Peyer's patch (tissue), 4 donors: ENCODE measurements at regions not wholly inside any gene's neighbourhood (a gene's known extent, or its start where the extent isn't known, plus 50 kb on each side); places are given as distances from the start of the nearest gene placed in this dataset.

ENCODE experiments used
- DNase-seq, 3 donors: peaks; one replicate each; pipeline ENCODE4 v3.0.0-alpha.2; 2017 to 2019
- H3K27ac ChIP-seq, 4 donors: fragments of 200-600 bp; sonication (generic); one replicate each; pipeline ENCODE4 v1.5.1; 2016 to 2019
- H3K27me3 ChIP-seq, 2 donors: fragments of 200-600 bp; sonication (generic); one replicate each; pipeline ENCODE4 v1.5.1; 2019
- H3K36me3 ChIP-seq, 3 donors: fragments of 200-600 bp; sonication (generic); one replicate each; pipeline ENCODE4 v1.5.1; 2016 to 2019
- H3K4me1 ChIP-seq, 4 donors: fragments of 200-600 bp; sonication (generic); one replicate each; pipeline ENCODE4 v1.5.1; 2016 to 2019
- H3K4me3 ChIP-seq, 4 donors: fragments of 200-600 bp; sonication (generic); 1 replicate in 3 of 4; 2 replicates in 1 of 4; pipeline ENCODE4 v1.5.1; 2016 to 2019; ENCODE audit warnings: mild to moderate bottlenecking in 1 of 4
- H3K9me3 ChIP-seq, 4 donors: fragments of 200-600 bp; sonication (generic); one replicate each; pipeline ENCODE4 v1.5.1; 2016 to 2019; ENCODE audit warnings: mild to moderate bottlenecking in 1 of 4
- CTCF ChIP-seq, 6 experiments: fragments of 450-650 bp in 4 of 6; fragments of 200-600 bp in 2 of 6; sonication (generic) in 1 of 6; IDR thresholded peaks; one replicate each; pipeline ENCODE4 v1.5.1; 2017 to 2019; ENCODE audit warnings: antibody characterized with exemption in 6 of 6, mild to moderate bottlenecking in 3 of 6, moderate library complexity in 1 of 6
- POLR2A ChIP-seq, 2 donors: fragments of 450-650 bp; IDR thresholded peaks; one replicate each; pipeline ENCODE4 v1.5.1; 2017; ENCODE audit warnings: antibody characterized with exemption in 2 of 2, mild to moderate bottlenecking in 2 of 2, moderate library complexity in 2 of 2

- no peaks in the 10 kb centered on the region for H3K36me3 ChIP-seq
- H3K4me1 ChIP-seq: no peaks in the 10 kb centered on the region
- H3K4me3 ChIP-seq: no peak overlapping the region
- no peak overlapping the region for H3K27ac ChIP-seq
- TF ChIP-seq POLR2A (IDR thresholded peaks at IDR 0.05) (no peak), CTCF (IDR thresholded peaks at IDR 0.05) (no peak)
- no peaks in the 10 kb centered on the region for H3K27me3 ChIP-seq
- DNase-seq: no peak
- H3K9me3 ChIP-seq: no peaks in the 10 kb centered on the region
These were observed 91.6 kb downstream of the HS1BP3 start for GRCh38 chr2:20559277-20559676.

DNA sequence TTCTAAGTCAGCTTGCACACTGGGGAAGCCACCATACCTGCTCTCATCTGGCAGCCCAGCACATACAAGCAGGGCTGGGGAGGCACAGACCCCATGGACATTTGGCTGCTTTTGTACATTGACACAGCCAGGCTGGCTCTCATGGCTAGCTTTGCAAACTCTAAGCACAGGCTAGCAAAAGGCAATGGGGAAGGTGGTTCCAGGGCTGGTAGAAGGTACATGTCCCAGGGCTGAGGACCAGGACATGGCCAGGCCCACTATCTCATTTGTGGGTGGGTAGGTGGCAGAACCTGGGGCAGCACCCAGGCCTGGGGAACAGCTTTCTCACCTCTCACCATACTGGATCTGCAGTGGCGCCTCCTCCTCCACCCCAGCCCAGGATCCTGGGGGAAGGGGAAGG lies 90.9 kb downstream of the HS1BP3 start:
- no peak for DNase-seq
- Histone ChIP-seq H3K4me3 (no peak overlapping the region), H3K27me3 (no peaks in the 10 kb centered on the region), H3K36me3 (no peaks in the 10 kb centered on the region), H3K9me3 (no peaks in the 10 kb centered on the region), H3K4me1 (no peaks in the 10 kb centered on the region), H3K27ac (no peak overlapping the region)
- no peak for TF ChIP-seq POLR2A (IDR thresholded peaks at IDR 0.05)

DNA sequence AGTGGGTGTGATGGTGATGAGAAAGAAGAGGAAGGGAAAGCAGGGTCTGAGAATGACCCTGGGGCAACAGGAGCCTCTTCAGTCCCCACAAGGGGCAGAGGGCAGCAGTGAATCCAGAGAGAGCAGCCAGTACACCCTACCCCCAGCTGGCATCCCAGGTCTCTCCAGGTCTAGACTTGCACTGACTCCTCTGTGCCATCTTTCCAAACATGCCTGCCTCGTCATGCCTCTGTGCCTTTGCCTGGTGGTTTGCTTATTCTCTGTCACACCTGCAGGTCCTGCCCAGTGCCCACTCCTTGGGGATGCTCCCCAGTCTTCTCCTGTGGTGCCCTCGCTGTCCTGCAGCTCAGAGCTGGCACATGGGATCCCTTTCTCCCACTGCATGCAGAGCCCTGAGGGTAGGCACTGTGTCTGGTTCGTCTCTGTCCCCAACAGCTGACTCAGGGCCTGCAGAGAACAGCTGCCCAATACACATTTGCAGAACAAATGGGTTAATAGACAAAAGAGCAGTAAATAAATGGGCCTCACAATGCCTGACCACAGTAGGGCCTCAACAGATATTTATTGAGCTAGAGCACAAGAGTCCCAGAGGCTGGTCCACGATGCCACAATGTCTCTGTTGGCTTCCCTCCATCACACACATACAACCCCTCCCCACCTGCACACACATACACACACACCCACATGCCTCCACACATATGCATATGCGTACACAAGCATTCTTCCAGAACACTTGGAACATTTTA lies 89.8 kb downstream of the HS1BP3 start:
- DNase-seq: peak in 1 of 3 donors; percentile 18
- H3K36me3 ChIP-seq: no peaks in the 10 kb centered on the region
- no peak overlapping the region for H3K4me3 ChIP-seq
- H3K27me3 ChIP-seq: no peaks in the 10 kb centered on the region
- TF ChIP-seq CTCF (IDR thresholded peaks at IDR 0.05) (no peak), POLR2A (IDR thresholded peaks at IDR 0.05) (no peak)
- H3K9me3 ChIP-seq: no peaks in the 10 kb centered on the region
- H3K4me1 ChIP-seq: no peaks in the 10 kb centered on the region
- H3K27ac ChIP-seq: no peak overlapping the region

DNA sequence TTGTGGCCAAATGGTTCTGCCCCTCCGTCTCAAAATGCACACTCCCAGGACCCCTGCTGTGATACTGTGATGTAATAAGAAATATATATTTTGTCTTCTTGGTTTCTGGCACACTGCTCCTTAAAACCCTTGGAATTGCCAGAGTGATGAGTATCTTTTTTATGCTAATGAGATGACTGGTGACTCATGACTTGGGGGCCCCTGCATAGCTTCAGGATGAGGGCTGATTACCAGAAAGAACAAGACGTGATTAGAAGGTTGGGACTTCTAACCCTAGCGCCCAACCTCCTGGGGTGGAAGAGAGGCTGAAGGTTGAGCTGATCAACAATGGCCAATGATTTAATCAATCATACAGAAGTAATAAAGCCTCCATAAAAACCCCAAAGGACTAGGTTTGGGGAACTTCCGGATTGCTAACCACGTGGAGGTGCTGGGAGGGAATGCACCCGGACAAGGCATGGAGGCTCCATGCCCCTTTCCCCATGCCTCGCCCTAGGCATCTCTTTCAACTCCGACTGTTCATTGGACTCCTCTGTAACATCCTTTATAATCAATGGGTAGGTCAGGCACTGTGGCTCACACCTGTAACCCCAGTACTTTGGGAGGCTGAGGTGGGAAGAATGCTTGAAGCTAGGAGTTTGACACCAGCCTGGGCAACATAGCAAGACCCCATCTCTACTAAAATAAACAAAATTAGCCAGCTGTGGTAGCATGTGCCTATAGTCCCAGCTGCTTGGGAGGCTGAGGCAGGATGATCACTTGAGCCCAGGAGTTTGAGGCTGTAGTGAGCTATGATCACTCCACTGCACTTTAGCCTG lies 89.1 kb downstream of the HS1BP3 start:
- DNase-seq: no peak

DNA sequence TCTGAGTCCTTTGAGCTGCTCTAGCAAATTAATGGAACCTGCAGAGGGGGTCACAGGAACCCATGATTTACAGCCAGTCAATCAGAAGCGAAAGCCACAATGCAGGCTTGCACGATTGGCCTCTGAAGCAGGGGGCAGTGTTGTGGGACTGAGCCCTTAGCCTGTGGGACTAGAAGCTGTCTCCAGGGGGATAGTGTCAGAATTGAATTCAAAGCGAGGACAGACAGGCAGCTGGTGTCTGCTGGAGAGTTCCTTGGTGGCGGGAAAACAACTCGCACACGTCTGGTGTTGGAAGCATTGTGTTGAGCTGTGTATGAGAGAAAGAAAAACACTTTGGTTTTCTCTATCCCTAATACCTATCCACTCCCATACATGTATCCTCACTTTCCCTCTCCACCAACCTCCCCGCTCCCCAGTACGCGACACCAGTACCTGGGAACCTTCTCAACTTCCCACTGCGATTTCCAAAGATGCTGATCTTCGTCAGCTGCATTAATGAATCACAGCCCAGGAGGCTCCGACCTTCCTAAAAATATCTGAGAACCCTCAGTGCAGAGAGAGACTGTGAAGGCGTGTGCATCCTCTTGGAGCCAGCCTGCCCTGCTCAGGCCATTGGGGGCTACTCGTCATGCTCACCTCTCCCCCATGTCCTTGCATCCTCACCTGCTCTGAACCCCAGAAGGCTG lies 88.2 kb downstream of the HS1BP3 start:
- TF ChIP-seq POLR2A (IDR thresholded peaks at IDR 0.05): no peak
- TF ChIP-seq CTCF (IDR thresholded peaks at IDR 0.05): no peak
- Histone ChIP-seq H3K27me3 (no peaks in the 10 kb centered on the region), H3K4me3 (no peak overlapping the region), H3K36me3 (no peaks in the 10 kb centered on the region), H3K9me3 (no peaks in the 10 kb centered on the region), H3K4me1 (no peaks in the 10 kb centered on the region), H3K27ac (no peak overlapping the region)
- peak in 1 of 3 donors; percentile 30 for DNase-seq

More for the DNA sequence above, 89.1 kb downstream of the HS1BP3 start:
- H3K4me1 ChIP-seq: no peaks in the 10 kb centered on the region
- no peaks in the 10 kb centered on the region for H3K9me3 ChIP-seq
- TF ChIP-seq CTCF (IDR thresholded peaks at IDR 0.05) (no peak), POLR2A (IDR thresholded peaks at IDR 0.05) (no peak)
- no peaks in the 10 kb centered on the region for H3K36me3 ChIP-seq
- no peak overlapping the region for H3K4me3 ChIP-seq
- no peaks in the 10 kb centered on the region for H3K27me3 ChIP-seq
- H3K27ac ChIP-seq: no peak overlapping the region

GRCh38 chr2:20563251-20563650 lies 87.6 kb downstream of the HS1BP3 start:
- H3K4me3 ChIP-seq: no peak overlapping the region
- peak in 1 of 3 donors; percentile 38 for DNase-seq
- no peaks in the 10 kb centered on the region for H3K36me3 ChIP-seq
- H3K4me1 ChIP-seq: no peaks in the 10 kb centered on the region
- TF ChIP-seq POLR2A (IDR thresholded peaks at IDR 0.05) (no peak), CTCF (IDR thresholded peaks at IDR 0.05) (no peak)
- H3K9me3 ChIP-seq: no peaks in the 10 kb centered on the region
- H3K27ac ChIP-seq: no peak overlapping the region
- H3K27me3 ChIP-seq: no peaks in the 10 kb centered on the region
